HG03139 (cell line): ENCODE measurements at regions not wholly inside any gene's neighbourhood (a gene's known extent, or its start where the extent isn't known, plus 50 kb on each side); places are given as distances from the start of the nearest gene placed in this dataset.

Experiments
- ATAC-seq: cut with Tn5 transposase; IDR thresholded peaks from one replicate; pipeline ENCODE4 v1.9.1; 2021; ENCODE audit not compliant: unreplicated experiment

DNA sequence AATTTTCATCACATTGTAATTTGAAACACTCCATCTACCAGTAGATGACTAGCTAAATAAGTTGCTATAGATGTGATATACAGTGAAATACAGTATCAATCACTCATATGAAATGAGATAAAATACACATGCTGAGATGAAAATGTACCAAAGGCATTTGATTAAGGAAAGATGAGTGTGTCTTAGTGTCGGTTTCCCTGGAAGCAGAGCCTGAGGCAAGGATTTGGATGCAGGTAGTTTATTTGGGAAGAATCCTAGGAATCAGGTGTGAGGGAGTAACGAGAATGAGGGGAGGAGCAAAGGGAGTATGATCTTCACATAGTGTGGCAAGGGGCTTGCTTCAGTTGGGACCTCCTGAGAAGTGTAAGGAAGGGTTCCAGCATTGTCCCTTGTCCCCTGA is 188.2 kb upstream of the CTBP2 start:
- no peak for ATAC-seq

DNA sequence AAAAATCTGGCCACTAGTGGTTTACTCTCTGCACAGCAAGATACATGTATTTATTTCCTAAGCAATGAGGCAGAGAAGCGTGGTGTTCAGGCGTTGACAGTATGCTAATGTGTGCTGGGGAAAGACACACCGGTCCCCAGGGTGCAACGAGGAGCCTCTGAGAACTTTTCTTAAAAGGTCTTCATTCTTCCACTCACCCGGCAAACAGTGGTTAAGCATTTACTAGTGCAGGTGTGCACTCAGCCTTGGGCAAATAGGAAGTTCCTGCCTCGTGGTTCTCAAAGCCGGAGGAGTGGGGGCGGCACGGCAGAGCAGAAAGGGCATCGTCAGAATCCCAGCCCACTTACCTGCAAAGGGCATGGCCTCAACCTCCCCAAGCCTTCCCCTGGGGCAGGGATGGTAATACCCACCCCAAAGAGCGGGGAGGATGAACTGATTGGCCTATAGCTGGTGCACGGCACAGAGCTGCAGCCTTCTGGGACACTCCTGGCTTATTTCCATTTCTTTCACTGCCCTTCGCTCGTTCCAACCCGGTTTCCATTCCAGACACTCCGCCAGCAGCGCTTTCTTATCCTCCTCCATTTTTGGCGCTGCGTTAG is 184.3 kb upstream of the CTBP2 start:
- ATAC-seq: peak; percentile 98

DNA sequence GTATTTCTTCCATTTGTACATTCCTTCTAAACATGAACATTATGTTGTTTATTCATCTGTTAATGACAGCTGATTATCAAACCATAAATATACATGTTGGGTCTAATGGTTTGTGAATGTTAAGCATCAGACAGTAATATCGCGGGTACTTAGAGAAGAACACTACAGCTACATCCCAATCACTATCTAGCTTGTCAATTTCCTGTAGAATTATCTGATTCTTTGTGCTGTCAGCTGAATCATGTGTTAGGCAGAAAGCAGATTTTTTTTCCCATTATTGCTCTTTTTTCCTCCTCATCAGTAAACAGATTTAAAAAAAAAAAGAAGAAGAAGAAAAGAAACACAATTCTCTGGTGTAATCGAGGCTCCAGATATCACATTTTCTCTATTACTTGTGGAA is 183.6 kb upstream of the CTBP2 start:
- no peak for ATAC-seq

DNA sequence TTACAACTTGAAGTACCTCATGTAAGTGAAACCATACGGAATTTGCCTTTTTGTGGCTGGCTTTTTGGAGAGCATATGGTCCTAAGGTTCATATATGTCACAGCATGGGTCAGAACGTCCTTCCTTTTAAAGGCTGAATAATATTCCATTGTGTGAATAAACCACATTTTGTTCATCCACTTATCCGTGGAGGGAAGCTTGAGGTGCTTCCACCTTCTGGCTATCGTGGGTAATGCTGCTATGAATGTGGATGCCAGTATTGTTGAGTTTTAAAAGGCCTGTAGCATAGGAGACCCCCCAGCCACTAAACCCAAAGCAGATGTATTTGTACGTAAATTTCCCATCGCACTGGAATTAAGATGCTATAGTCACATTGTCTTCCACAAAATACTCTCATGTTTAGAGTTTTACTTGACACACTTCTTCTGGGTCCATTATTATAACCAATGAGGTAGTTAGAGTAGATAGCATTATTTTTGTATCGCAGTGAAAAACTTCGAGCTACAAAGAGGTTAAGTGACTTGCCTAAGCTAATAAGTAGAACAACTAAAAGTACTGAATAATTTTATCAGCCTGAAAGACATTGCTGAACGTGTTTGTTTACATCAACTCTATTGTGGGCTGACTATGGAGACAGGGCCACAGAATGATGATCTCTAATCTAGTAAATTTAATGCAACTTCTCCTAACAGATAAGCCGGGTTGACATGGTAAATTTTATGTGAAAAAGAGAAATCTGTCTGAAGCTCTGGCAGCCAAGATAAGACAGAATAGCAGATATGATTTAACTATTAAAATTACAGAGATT is 183.0 kb upstream of the CTBP2 start:
- ATAC-seq: no peak

DNA sequence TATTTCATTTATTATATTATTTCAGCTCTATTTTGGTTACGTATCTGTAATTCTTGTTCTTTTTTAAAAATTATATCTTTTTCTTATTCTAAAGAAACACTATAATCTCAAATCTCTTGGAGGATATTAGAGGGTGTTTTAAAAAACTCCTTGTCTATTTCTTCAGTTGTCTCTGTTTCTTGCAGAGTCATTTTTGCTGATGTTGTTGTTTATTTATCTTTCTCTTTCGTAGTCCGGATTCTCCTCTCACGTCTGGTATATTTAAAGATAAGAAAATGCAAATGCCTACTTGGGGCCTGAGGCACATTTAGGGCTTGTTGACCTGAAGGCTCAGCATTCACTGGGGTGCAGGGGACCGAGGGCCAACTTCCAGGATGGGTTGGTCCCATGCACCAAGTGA is 181.2 kb upstream of the CTBP2 start:
- ATAC-seq: no peak

DNA sequence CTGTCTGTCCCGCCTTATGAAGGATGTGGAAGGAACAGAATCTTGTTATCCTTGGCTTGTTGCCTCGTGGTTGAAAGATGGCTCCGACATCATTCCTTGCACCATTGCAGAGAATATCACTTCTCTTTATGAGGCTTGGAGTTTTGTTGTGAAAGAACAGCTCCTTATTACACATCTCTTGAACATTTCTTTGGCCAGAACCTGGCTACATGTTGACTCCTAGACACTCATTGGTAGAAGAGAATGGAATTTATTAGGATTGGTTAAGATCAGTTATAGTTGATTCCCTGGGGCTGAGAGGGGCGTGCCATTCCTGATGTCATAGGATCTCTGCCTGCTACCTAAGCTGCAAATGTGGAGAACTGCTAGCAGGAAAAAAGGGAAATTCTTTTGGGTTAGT is 180.5 kb upstream of the CTBP2 start:
- no peak for ATAC-seq

DNA sequence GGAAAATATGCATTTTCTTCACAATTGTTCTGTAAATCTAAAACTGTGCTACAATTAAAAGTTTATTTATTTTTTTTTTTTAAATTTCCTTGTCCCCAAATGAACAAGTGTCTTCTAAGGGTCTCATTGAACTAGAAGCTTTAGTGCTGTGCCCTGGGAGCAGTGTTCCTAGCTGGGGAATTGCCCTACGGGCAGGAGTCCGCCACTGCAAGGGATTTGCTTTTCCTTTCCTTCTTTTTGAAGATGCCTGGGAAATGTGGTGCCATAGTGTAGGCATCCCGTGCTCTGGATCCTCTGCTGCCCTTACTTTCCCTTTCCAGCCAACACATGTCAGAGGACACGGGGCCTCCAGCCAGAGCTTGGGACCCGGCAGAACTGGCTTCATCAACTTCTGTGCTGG is 177.1 kb upstream of the CTBP2 start:
- ATAC-seq: no peak

DNA sequence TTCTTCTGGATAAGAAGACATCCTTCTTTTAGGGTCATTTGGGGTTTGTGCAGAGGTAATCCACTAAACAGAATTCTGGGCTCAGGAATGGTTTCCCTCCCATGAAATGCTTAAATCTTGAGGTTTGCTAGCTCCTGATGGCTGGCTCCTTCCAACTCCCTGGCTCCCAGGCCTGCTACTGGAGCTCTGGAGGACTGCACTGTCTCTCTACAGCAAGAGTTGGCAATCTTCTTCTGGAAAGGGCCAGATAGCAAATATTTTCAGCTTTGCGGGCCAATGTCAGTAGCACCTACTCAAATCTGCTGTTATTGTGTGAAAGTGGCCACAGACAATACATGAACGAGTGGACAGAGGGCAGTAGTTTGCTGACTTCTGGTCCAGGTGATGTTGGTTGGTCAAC is 174.2 kb upstream of the CTBP2 start:
- ATAC-seq: no peak

DNA sequence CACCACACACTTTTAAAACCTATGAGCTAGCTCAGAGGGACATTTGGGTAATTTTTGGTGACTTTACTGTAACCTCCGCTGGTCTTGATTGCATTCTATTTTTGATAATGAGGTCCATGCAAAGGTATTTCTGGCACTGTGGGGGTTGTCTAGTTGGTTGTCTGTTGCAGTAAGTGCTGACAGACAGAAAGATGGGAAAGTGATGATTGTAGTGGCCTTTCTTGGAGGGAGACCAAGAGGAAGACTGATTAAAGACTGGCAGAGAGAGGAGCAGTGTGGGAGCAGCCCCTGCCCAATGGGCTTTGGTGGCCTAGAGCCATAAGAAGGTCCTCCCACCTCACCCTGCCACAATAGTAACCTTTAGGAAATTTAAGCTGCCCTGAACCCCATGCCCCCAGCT is 173.4 kb upstream of the CTBP2 start:
- ATAC-seq: no peak

DNA sequence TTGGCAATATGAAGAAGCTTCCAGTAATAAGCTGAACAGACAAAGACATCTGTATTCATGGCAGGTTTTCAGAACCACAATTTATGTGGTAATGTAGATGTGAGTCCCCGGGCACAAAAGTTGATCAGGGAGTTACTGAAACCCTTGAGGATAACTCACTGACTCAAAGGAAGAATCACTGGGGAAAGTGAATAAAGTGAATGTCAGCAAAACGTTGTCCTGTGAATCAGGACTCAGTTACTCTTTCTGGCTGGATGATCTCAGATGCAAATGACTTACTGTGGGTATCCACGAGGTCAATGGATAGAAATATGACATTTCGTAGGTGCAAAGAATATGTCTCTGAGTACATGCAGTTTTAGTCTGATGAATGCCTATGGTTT is 172.8 kb upstream of the CTBP2 start:
- no peak for ATAC-seq

DNA sequence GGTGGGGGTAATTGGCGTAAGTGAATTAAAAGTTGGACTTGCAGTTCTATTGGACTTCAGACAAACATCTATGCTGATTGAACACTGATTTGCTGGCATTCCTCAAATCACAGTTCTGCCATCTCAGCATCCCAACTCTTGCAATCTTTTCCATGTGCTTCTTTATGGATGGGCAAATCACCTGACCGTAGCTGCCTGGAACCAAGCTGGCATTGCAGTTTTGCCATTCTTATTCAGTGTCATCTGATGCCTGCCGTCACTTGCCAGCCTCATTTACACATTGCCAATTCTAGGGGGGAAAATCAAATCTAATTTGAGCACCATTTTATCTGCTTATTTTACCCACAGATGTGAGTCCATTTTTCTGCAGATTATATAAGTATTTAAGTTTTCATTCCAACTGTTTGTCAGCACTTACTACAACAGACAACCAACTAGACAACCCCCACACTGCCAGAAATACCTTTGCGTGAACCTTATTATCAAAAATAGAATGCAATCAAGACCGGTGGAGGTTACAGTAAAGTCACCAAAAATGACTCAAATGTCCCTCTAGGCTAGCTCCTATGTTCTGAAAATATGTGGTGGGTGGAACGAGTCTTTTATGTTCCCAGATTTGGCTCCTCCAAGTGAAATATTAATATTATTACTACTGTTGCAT is 172.3 kb upstream of the CTBP2 start:
- ATAC-seq: no peak

DNA sequence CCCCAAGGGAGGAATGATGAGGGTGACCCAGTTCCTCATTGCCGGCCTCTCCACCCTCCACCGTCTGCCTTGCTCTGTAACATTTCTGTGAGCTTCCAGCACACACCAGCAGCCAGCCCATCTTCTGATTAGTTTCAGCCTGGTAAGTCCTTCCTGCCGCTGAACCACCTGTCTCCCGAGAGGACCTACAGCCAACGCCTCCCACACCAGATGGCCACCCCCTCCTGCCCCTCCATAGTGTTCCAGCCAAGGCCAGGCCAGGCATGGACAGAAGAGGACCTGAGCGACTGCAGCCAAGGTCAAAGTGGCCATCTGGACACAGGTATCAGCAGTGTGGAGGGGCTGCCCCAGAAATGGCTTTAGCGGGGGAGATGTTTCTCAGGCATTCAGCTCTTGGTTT is 170.7 kb upstream of the CTBP2 start:
- no peak for ATAC-seq

DNA sequence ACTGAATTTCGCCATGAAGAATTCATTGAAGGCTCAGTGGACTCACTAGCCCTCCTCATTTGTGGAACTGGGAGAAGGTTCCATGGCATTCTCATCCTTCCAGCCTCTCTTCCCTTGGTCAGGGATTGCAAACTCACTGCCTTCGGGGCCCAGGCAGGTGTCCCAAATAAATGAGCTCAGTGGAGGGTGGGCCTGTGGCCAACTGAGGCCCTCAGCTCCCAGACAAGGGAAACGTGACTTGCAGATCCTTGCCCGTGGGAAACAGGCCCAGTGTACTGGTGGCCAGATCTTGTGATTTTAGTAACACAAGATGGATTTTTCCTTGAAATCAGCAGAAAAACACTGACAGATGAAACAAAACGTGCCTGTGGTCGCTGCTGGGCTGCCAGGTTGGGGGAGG is 168.7 kb upstream of the CTBP2 start:
- ATAC-seq: no peak

DNA sequence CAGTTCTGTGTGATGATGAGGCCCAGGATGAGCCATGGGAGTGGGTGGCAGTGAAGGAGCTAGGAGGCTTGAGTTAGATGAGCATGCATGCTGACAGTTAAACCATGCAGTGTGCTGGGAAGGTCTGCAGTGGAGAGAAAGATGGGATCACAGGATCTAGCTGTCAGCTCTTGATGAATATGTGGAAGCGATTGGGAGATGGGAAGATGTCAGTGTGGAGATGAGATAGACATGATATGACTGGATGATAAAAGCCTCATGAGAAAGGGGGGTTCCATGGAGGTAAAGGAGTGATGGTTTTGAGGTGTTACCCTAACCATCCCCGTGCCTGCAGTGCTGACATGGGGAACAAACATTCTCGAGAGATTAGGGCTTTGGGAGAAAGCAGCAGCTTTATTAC is 165.0 kb upstream of the CTBP2 start:
- no peak for ATAC-seq

DNA sequence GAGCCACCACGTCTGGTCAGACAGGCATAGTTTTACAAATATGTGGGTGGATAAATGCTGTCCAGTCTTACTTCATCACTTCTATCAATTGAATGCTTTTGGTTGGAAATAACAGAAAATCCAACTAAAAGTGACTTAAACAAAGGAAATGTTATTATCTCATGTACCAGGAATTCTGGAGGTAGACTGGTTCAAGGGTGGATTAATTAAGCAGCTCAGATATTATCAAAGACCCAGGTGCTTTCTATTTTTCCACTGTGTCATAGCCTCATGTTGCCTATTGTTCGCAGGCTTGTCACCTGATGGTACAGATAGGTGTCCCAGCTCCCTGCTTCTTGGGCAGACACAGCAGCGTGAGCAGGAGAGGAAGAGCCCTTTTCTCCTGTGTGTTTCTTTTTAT is 156.1 kb upstream of the CTBP2 start:
- ATAC-seq: no peak

DNA sequence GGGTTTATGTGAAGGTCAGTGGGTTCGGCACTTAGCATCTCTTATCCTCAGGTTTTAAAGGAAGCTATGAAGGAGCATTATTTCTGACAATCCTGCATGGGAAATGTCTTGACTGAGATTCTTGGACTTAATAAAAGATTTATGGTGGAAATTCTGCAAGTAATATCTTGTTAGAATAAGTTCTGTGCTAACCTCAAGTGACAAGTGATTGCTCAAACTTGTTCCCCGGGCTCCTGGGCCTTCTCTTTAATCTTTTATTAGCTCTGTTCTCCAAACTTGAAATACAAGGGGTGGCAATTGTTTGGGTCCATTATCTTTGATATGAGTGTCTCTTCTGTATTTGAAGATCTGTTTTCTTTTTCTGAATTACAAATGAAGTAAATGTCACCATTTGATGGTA is 140.6 kb upstream of the CTBP2 start:
- no peak for ATAC-seq

DNA sequence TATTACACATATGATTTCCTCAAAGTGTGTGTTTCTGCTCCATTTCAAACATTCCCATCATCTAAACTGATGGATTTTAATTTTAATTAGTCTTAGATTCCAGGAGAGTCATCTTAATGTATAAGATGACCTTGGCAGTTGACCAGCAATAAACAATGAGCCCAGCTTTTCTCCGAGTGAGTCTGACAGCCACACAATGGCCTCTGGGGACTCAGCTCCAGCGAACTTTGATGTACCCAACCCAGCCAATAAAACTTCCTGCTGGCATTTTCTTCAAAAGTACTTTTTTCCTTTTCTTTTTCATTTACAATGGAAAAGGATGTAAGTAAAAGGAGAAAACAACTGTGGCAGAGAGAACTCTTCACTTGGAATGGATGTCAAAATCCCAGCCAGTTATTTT is 139.1 kb upstream of the CTBP2 start:
- ATAC-seq: no peak

DNA sequence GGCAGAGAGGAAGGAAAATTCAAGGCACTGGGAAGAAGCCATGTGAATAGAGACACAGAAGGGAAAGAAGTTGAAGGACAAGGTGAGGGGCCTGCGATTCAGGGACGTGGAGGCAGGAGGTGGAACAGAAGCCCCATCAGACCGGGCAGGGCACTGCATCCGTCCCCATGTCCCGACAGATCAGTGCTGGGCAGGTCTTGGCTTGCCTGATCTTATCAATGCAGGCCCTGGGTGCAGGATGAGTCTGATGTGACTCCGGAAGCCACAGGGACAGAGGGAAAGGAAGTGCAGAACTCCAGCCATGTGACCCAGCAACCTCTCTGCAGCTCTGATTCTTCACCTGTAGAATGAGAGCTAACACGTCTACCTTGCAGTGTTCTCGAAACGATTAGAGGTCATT is 136.2 kb upstream of the CTBP2 start:
- no peak for ATAC-seq

DNA sequence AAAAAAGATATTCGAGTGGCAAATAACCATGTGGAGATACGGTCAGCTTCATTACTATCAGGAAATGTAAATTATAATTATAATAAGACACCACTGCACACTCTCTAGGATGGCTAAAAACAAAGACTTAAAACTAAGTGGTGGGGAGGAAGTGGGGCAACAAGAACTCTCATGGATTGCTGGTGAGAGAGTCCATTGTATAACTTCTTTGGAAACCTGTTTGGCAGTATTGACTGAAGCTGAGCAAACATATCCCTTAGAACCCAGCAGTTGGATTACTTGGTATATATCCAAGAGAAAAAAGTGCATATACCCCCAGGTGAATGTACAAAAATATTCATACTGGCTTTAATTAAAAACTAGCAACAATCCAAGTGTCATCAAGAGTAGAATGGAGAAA is 133.7 kb upstream of the CTBP2 start:
- no peak for ATAC-seq

DNA sequence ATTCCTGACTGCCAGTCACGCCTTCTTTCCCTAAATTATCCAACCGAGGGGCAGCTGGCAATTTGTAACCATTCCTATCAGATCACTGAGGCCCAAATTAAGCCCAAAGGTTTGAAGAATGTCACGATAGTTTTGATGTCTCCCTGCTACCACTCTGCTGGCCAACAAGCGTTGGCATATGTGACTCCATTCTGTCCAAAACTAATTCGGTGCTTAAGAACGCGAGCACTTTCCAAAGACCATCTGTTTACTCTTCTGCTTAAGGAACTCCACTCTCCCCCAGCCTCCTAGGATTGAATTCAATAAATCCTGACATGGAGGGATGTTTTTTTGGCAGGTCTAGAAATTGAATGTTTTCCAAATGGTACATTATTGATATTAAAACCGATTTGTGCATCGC is 131.5 kb upstream of the CTBP2 start:
- ATAC-seq: no peak

DNA sequence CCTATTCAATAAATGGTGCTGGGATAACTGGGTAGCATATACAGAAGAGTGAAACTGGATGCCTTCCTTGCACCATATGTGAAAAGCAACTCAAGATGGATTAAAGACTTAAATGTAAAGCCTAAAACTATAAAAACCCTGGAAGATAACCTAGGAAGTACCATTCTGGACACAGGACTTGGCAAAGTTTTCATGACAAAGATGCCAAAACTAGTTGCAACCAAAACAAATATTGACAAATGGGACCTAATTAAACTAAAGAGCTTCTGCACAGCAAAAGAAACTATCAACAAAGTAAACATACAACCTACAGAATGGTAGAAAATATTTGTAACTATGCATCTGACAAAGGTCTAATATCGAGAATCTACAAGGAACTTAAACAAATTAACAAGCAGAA is 129.1 kb upstream of the CTBP2 start:
- no peak for ATAC-seq

DNA sequence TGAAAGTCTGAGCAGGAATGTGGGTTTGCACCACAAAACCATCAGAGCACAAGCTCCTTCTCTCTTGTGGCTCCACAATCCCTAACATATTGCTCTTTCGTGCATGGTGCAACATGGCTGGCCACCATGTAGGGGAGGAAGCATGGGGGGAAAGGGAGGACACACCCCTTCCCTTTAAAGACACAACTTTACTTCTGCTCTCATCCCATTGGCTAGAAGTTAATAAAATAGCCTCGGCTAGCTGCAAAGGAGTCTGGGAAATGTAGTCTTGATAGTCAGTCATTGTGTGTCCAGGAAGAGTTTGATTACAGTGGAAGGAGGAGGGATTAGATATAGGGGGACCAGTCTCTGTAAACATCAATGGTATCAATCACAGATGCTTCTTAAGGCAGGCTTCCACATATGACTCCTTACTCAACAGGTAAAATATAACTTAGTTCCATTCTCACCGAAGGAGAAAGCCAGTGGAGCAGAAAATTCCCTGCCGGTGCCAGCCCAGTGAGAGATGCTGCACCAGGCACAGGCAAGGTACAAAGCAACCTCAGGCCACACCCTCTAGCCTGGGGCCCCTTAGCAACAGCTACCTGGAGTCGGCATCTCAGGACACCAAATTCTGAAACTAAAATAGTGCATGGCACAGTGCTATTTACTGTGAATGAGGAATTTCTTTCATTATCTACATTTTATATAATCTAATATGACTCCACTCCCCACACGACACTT is 124.7 kb upstream of the CTBP2 start:
- ATAC-seq: no peak
